ENCODE measurements at regions not wholly inside any gene's neighbourhood (a gene's known extent, or its start where the extent isn't known, plus 50 kb on each side); places are given as distances from the start of the nearest gene placed in this dataset.
"Not testable (repeated sequence)": the region's sequence is repeated elsewhere in the genome, so short reads cannot be mapped to it uniquely, and the experiment has no call there.

DNA sequence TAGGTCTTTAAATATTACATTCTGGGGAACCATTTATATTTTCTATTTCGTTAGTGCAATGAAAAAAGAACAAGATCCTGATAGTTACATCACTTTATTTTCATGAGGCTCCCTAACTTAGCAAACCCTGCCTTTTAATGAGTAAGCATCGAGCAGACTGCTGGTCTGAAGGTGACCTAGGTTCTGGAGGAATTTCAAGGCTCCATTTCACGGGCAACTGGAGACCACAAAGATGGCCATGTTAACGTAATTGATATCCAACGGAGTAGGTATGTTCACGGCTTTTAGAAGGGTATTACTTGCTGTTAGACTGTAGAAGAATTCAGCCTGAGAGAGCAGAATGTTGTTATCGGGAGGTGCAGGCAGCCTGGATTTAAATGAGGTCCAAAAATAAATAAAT lies 1597.6 kb downstream of the EFNB2 start:
- no peak for DNase-seq

DNA sequence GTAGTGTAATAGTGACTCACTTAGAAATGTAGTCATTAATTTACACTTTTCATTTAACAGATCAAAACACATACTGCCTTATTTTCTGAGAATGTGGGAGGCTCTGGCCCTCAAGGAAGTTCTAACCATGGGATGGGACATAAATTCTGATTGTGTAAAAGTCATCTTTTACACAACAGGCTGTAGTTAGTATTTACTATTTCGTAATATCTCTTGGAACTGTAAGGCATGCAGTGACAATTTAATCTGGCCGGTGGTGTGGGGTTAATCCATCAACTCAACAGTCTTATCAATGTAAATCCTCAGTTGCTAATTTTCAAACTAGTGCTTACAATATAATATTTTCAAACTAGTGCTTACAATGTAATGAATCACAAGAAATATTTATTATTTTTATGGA lies 1599.2 kb downstream of the EFNB2 start:
- DNase-seq = no peak

DNA sequence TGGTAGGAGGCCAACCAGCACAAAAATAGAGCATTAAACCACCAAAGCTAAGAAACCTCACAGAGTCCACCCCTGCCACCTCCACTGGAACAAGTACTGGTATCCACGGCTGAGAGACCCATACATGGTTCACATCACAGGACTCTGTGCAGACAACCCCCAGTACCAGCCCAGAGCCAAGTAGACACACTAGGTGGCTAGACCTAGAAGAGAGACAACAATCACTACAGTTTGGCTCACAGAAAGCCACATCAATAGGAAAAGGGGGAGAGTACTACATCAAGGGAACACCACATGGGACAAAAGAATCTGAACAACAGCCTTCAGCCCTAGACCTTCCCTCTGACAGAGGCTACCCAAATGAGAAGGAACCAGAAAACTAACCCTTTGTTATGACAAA lies 1614.9 kb downstream of the EFNB2 start:
- DNase-seq = not testable (repeated sequence)

DNA sequence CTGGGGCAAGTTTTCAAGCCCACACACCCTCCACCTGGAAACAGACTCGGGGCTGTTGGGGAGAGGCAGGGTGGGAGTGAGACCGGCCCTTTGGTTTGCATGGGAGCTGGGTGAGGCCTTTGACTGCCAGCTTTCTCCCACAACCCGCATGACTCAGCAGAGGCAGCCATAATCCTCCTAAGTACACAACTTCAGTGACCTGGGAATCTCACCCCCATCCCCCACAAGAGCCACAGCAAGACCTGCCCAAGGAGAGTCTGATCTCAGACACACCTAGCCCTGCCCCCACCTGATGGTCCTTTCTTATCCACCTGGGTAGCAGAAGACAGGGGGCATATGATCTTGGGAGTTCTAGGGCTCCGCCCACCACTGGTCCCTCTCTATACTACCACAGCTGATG lies 1615.4 kb downstream of the EFNB2 start:
- DNase-seq = no peak

DNA sequence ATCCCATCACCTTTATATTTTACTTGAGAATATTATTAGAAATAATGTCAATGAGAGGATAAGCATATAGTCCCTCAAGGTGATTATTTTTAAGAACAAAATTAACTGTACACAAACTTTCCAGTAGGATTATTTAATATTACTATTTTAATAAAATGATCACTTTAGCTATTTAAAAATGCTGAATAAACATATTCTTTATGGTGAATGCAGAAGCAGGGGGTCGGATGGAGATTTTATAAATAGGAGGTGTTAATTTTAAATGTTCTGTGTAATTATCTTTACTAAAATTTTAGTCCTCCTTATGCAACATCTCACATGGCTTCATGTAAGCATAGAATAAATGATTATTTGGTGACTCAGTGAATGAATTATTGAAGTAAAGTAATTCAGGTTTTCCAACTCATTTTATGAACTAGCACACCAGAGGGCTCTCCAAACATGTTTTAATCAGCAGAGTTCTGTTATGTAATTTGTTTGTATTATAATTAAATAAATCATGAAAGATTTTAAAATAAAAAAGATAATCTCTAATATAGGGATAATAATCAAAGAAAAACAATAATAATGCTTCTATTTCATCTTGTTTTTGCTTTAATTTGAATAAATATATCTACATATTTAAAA lies 1635.2 kb downstream of the EFNB2 start:
- no peak for DNase-seq

DNA sequence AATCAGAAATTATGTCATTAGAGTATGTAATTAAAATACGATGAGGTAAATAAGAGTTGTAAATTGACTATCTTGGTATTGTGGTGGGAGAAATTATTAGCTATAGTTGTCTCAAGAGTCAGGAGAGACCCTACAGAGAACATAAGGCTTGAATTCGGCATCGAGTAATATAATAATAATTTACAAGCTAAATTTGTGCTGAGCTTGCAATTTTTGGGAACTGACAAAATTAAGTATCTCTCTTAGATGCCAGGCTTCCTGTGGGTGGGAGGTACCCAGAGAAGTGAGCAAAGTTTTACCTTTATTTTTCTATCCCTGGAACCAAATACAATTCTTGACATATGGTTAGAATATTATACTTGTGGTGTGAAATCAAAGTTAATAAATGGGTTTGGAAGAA lies 1637.0 kb downstream of the EFNB2 start:
- DNase-seq = no peak

DNA sequence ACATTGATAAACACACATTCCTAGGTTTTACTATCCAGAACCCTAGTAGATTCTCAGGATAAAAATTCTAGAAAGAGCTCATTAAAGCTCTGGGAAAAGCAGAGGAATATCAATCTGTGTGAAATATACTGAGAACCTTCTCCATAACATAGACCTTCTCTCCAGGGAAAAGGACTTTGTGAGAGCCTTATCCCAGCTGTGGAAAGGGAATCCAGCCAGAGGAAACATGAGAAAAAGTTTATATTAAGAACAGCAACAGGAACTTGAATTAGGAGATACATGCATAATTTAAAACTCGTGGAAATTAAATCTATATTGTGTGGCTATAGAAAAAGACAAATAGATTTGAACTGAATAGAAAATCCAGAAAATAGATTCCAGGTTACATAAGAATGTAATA lies 1639.9 kb downstream of the EFNB2 start:
- no peak for DNase-seq

DNA sequence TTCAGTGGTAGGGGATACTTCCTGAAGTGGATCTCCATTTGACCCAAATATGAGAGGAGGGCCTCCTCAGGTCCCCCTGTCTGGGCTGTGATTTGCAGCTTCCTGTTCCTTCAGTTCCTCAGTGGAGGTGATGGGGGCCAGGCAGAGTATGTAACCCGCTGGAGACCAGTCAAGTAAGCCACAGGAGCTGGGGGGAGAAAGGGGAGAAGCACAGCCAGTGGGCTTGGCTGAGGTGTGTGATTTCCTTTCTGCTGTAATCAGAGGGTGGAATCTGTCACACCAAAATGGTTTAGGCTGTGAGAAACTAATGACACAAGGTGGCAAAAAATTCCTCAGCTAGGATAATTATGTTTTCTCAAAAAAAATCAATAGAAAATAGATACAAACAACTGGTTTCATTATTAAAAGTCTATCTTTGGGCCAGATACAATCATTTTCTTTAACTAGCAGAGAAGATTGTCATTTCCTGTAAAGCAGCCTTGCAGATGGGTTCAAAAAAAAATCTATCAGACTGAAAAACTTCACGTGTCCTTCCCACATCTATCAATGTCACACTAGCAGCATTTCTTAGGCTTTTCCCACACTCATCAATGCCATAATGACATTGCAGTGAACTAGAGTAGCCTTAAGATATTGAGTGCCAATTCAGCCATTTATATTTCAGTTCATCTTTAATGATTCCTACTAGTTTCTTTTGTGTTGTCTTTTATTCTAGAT lies 1660.3 kb downstream of the EFNB2 start:
- DNase-seq = no peak

DNA sequence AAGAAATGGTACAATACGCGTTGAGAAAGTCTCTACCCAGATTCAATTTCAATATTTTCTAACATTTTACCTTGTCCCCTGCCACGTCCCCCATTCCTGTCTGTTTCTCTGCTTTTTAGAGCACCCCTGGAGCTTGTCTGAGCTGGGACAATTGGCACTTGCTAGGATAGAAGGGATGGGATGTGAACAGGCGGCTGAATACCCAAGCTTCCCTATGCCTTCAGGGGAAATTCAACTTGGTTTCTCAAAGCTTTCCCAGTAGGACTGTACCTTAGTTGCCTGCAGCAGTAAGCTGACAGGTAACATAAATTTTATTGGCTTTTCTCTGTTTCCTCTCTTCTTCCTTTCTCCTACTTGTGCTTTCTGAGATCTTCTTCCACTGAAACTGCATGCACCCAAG lies 1663.3 kb downstream of the EFNB2 start:
- DNase-seq = no peak

DNA sequence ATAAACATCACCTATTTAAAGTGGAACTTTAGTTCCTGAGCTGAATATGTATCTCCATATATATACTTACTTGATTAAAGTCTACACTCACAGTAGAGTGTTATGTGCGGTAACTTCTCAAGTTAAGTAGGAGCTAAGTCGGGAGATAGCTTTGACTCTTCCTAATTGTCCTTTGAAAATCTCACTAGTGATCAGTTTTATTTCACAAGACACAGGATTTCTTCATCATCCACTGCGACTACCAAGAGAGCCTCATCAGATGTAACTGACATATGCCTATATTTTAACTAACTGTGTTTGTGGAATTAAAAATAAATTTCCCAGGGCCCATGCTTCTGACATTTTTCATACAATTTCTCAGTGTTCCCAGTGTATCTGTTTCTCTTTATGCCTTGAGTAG lies 1664.0 kb downstream of the EFNB2 start:
- no peak for DNase-seq

DNA sequence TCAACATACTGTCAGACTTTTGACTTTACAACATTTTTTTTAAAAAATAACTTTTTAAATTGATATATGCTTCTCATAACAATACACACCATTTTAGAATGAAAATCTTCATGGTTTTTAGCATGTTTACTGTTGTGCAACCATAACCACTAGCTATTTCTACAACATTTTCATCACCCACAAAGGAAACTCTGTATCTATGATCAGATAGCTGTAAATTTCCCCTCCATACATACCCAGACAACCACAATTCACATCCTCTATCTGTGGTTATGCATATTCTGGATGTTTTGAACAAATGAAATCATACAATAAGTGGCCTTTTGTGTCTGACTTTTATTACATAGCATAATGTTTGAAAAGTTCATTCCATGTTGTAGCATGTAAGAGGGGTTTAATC lies 1666.0 kb downstream of the EFNB2 start:
- peak; percentile 67 for DNase-seq

DNA sequence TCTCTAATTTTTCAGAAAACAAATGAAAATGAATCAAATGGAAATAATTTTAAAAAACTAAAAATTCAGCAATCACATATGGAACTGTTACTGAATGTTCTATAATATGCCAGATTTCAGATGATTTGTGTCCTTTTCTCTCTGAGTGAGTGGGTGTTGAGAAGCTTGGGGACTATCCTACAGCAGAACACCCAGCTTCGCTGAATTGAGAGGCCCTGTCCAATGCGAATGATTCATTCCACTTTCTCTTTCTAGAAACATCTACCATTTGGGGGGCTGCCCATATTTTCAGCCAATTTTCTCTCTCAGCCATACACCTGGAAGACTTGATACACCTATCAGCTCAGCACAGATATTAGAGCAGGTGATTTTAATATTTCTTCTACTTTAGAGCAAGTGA lies 1666.7 kb downstream of the EFNB2 start:
- DNase-seq = no peak

DNA sequence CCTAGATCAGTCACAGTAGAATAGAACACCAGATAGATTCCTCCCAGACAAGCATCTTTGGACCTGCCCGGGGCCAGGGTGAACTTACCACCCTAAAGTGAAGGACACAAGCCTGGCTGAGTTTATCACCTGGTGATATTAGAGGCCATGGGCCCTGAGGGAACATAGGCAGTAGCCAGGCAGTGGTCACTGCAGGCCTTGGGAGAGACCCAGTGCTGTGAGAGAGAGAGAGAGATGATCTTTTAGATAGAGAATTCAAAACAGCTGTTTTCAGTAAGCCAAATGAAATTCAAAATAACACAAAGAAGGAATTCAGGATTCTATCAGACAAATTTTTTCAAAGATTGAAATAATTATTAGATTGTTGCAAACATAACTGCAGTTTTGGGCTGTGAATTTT lies 1679.9 kb downstream of the EFNB2 start:
- no peak for DNase-seq

DNA sequence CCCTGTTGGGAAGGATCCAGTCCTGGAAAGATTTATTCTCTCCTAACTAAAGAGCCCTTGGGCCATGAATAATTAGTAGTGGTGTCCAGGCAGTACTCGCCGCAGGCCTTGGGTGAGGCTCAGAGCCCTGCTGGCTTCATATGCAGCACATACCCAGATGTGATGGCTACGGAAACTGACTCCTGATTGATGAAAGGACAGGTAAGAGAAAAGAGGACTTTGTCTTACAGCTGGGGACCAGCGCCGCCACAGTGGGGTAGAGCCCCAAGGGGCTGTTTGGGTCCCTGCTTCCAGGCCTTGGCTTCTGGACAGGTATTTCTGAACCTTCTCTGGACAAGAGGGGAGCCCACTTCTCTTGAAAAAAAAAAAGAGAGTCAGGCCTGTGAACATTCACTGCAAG lies 1680.8 kb downstream of the EFNB2 start:
- DNase-seq = no peak

DNA sequence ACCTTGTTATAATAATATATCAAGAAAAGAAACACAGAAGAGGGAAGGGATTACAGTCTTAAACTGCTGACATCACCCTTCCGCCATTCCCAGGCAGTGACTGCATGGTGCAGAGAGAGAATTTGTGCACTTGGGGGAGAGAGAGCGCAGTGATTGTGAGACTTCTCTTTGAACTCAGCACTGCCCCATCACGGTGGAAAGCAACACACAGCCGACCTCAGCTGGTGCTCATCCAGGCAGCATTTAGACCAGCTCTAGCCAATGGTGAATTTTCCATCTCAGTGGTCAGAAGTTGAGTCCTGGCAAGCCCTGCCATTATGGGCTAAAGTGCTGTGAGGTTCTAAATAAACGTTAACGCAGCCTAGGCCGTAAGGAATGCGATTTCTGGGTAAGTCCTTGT lies 1681.5 kb downstream of the EFNB2 start:
- no peak for DNase-seq

DNA sequence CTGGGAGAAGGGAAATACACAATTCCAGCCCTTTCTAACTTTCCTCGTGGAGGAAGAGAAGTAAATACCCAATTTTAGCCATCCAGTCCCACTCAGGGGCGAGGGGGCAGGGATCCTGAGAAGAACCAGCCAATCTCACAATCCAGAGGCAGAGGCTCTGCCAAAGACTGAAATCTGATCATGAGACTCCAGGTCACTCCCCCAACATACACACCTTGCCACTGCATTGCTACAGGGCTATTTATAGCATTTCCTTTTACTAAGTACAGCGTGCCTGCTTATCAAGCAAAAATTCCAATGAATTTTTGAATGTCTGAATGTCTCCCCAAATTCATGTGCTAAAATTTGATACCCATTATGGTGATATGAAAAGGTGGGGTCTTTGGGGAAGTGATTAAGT lies 1687.5 kb downstream of the EFNB2 start:
- DNase-seq = no peak

DNA sequence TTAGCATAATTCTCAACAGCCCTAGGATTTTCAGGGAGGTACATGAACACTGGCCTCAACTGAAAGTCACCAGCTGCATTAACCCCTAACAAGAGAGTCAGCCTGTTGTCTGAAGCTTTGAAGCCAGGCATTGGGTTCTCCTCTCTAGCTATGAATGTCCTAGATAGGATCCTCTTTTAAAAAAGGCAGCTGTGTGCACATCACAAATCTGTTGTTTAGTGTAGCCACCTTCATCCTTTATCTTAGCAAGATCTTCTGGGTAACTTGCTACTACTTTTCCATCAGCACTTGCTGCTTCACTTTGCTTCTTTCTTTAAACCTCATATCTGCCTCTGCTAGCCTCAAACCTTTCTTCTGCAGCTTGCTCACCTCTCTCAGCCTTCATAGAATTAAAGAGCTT lies 1692.1 kb downstream of the EFNB2 start:
- DNase-seq = no peak

DNA sequence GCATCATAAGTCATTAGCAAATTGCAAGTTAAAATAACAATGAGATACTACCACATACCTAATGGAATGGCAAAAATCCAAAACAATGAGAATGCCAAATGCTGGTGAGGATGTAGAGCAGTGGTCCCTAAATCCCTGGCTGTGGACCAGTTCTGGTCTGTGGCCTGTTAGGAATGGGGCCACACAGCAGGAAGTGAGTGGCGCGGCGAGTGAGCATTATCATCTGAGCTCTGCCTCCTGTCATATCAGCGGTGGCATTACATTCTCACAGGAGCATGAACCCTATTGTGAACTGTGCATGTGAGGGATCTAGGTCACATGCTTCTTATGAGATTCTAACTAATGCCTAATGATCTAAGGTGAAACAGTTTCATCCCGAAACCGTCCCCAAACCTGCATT lies 1694.4 kb downstream of the EFNB2 start:
- no peak for DNase-seq

DNA sequence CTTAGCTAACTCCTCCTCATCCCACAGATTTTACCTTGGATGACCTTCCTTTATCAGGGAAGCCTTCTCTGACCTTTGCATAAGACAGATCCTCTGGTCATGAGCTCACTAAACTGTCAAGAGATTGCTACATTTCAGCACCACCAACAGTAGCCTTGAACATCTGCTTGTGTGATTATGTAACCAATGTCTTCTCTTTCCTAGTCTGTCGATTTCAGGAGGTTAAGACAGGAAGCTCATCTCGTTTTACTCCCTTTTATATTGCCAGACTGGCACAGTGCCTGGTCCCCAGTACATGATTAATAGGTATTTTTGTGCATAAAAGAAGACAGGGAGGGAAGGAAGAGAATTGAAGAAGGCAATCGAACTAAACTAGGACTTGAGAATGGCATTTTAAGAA lies 1697.7 kb downstream of the EFNB2 start:
- DNase-seq = peak; percentile 1

DNA sequence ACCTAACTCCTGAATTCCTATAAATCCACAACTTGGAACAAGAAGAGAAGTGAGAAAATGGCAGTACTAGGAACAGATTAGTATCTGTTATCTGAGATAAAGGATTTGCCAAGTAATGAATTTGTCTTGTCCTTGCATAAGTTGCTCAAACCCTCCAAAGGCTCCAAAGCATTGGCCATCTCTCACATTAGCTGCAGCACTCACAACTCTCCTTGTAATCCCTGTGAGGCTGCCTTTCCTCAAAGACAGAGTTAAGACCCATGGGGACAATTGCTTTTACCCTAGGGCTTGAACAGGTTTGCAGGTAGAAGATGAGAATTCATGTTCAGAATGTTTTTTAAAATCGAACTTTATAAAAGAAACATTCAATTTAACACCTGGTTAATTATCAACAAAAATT lies 1702.2 kb downstream of the EFNB2 start:
- no peak for DNase-seq

DNA sequence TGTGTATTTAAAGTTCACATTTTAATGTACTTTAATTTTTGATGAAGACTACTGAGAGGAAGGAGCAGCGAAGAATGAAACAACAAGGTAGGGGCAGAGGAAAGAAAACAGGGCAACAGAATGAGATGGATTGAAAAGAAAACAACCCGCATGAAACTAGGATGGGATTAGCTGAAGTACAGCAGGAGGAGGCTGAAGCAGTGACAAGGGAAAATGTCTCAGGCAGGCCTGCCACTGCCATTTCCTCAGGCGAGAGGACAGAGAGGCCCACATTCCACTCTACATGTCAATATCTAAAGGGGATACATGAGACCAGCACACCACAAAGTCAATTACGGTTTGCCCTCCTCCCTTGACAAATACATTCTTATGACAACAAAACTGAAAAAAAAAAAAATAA lies 1703.2 kb downstream of the EFNB2 start:
- DNase-seq = no peak

DNA sequence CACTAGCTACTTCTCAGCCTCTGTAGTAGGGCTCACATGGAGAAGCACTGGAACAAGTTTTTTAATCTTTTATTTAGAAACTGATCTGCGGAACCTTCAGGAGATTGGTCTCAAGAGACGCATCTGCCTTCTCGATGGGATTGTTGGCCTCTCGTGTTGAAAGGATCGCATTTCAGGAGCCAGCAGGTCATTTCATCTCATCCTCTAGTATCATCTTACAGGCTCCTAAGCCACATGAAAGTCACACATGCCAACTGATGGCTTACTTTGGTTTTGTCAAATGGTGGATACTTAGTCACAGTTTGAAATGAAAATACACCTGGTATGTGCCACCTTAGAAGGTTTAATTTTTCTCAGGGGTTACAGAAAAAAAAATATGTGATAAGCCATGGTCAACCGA lies 1703.6 kb downstream of the EFNB2 start:
- no peak for DNase-seq

DNA sequence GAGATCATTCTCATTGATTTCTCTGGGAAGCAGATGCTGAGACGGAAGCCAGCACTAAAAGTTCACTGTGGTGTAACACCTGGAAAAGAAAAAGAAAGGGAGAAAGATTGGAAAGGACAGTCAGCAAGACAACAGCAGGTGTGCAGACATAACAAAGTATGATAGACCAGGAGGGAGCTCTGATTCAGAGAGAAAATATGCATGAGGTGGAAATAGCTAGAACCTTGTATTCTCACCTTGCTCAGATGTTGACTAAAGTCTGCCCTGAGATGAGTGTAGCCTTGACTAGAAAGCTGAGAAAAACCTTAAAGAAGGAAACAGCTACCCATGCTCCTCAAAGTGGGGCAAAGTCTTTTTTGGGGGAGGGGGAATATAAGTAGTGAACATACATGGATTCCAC lies 1711.8 kb downstream of the EFNB2 start:
- no peak for DNase-seq

DNA sequence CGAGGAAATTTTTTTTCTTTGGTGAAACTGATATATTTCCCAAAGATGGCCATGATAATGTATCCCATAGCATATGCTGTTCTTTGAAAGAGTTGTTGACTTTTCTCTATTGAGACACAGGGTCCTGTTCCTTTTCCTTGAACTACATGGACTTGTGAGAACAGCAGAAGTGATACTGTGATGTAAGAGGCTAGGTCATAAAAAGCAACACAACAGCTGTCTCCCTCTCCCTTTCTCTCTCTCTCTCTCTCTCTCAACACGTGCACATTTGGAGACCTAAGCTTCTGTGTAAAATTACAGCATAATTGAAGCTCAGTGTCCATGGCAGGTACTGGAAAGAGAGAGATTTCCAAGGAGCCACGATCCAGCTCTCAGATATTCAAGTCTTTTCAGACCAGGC lies 1712.4 kb downstream of the EFNB2 start:
- DNase-seq = no peak

DNA sequence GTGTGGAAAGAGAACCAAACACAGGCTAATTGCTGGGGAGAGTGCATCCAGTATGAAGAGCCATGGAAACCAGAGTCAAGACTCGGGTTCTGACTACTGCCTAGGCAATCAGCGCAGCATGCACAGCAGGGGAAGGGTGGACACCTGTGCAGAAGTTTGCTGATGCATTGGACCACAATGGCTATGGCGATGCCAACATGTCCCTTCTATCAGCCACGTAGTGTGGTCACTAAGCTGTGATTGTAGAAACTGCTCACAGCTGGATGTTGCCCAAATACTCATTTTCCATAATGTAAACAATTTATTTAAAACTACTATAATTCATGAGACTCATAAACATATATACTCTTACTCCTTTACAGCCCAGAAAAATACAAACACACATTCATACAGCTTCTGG lies 1718.2 kb downstream of the EFNB2 start:
- no peak for DNase-seq

Measured in fibroblast of skin of abdomen (primary cell).